HG03571 (cell line): ENCODE measurements at regions not wholly inside any gene's neighbourhood (a gene's known extent, or its start where the extent isn't known, plus 50 kb on each side); places are given as distances from the start of the nearest gene placed in this dataset.
A peak's percentile ranks its signal among the peaks of the same experiment; 100 is the strongest.

Experiments
- ATAC-seq: cut with Tn5 transposase; IDR thresholded peaks from one replicate; pipeline ENCODE4 v1.9.1; 2021; ENCODE audit not compliant: unreplicated experiment

- ATAC-seq, result no peak
These were observed 53.8 kb upstream of the PSEN2 start for GRCh38 chr1:226816576-226816975.

- ATAC-seq, result no peak
These were observed 55.5 kb upstream of the PSEN2 start for GRCh38 chr1:226814751-226815537.

- ATAC-seq, result no peak
These were observed 56.5 kb upstream of the PSEN2 start for GRCh38 chr1:226813671-226814591.

GRCh38 chr1:226810681-226811080 lies 59.7 kb upstream of the PSEN2 start:
- ATAC-seq, result no peak

- ATAC-seq, result no peak
These were observed 60.4 kb upstream of the PSEN2 start for GRCh38 chr1:226809785-226810571.

- ATAC-seq, result no peak
These were observed 61.9 kb upstream of the PSEN2 start for GRCh38 chr1:226808501-226808900.

GRCh38 chr1:226806988-226807387 lies 63.4 kb upstream of the PSEN2 start:
- ATAC-seq, result no peak

- ATAC-seq, result no peak
These were observed 65.3 kb upstream of the PSEN2 start for GRCh38 chr1:226804907-226805759.

GRCh38 chr1:226800763-226801380 lies 61.8 kb upstream of the ITPKB start:
- no peak for ATAC-seq

GRCh38 chr1:226799634-226800281 lies 60.7 kb upstream of the ITPKB start:
- no peak for ATAC-seq

GRCh38 chr1:226798427-226799411 lies 59.6 kb upstream of the ITPKB start:
- peak; percentile 76 for ATAC-seq

- ATAC-seq, result no peak
These were observed 58.1 kb upstream of the ITPKB start for GRCh38 chr1:226797151-226797550.

GRCh38 chr1:226793620-226794276 lies 54.7 kb upstream of the ITPKB start:
- no peak for ATAC-seq

- ATAC-seq, result no peak
These were observed 53.3 kb upstream of the ITPKB start for GRCh38 chr1:226792368-226792767.

GRCh38 chr1:226790545-226791181 lies 51.6 kb upstream of the ITPKB start:
- ATAC-seq, result no peak

GRCh38 chr1:226788965-226789364 lies 49.9 kb upstream of the ITPKB start:
- peak; percentile 47 for ATAC-seq
